IMR-90 (cell line): ENCODE measurements at regions not wholly inside any gene's neighbourhood (a gene's known extent, or its start where the extent isn't known, plus 50 kb on each side); places are given as distances from the start of the nearest gene placed in this dataset.

Experiments used
- CEBPB ChIP-seq: IDR thresholded peaks from 2 replicates; pipeline ENCODE4 v1.6.1; 2012; ENCODE audit warnings: low read depth, low read length, improper control_type of control experiment
- MAZ ChIP-seq: IDR thresholded peaks from 2 replicates; pipeline ENCODE4 v1.6.1; 2012; ENCODE audit warnings: low read depth, mild to moderate bottlenecking, low read length, improper control_type of control experiment, moderate library complexity, borderline replicate concordance
- RFX5 ChIP-seq: IDR thresholded peaks from 2 replicates; pipeline ENCODE4 v1.8.0; 2012; ENCODE audit warnings: low read depth, mild to moderate bottlenecking, low read length, moderate library complexity
- TF ChIP-seq, protein P1 (sequence below): conservative IDR thresholded peaks from 2 replicates; pipeline ENCODE4 v1.5.1; 2012; ENCODE audit warnings: mild to moderate bottlenecking, low read depth, low read length, improper control_type of control experiment

DNA sequence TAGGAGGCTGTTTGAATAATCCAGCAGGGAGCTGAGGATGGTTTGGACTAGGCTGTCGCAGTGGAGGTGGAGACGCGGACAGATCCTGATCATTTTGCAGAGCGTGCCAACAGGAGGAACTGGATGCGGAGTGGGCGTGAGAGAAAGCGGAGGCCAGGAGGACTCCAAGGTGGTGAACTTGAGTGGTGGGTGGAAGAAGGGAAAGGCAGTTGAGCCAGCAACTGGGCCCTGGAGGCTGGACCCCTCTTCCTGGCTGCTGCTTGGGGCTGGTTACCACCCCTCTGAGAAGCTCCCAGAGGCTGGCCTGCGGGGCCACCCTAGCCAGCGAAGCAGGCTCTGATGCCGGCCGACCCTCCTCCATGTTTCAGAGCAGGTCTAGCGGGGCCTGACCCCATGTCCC is 56.8 kb upstream of the KCNA1 start:
- TF ChIP-seq, protein P1, sequence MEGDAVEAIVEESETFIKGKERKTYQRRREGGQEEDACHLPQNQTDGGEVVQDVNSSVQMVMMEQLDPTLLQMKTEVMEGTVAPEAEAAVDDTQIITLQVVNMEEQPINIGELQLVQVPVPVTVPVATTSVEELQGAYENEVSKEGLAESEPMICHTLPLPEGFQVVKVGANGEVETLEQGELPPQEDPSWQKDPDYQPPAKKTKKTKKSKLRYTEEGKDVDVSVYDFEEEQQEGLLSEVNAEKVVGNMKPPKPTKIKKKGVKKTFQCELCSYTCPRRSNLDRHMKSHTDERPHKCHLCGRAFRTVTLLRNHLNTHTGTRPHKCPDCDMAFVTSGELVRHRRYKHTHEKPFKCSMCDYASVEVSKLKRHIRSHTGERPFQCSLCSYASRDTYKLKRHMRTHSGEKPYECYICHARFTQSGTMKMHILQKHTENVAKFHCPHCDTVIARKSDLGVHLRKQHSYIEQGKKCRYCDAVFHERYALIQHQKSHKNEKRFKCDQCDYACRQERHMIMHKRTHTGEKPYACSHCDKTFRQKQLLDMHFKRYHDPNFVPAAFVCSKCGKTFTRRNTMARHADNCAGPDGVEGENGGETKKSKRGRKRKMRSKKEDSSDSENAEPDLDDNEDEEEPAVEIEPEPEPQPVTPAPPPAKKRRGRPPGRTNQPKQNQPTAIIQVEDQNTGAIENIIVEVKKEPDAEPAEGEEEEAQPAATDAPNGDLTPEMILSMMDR, result no peak
- no peak for TF ChIP-seq RFX5
- no peak for TF ChIP-seq CEBPB
- no peak for TF ChIP-seq MAZ
